ENCODE measurements at regions not wholly inside any gene's neighbourhood (a gene's known extent, or its start where the extent isn't known, plus 50 kb on each side); places are given as distances from the start of the nearest gene placed in this dataset.

DNA sequence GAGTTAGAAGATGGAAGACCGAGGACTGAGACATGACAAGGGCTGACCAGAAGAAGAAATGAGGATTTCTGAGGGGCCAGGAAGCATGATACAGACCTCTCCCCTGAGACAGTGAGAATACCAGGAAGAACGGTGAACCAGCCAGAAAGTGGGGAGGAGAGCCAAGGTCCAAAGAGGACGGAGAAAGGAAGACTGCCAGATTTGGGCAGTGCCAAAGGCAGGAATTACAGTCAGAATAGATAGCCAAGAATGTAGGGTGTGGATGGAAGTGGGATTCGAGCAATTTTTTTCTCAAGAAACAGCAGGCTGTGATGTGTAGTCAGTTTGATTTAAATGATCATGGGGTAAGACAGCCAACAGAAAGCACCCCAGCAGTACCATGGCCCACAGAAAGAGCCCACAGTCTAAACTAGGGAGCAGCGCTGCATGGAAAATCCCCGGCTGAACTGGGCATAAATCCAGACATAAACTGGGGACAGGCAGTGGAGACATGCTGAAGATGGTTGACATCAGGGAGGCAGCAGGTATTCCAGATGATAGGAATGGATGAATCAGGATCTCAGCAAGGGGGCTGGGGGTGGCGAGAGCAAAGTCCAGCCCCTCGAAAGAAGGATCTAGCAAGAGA, 67.3 kb upstream of the BARX2 start (continued):
- no peak for TF ChIP-seq ZNF274 (IDR thresholded peaks at IDR 0.05; ENCODE audit: borderline replicate concordance, extremely low read depth, low read length)
- no peak for TF ChIP-seq KDM1A (IDR thresholded peaks at IDR 0.05; ENCODE audit: borderline replicate concordance, low read length)
- no peak for TF ChIP-seq SP1 (IDR thresholded peaks at IDR 0.05; ENCODE audit: low read depth, low read length)
- no peak for TF ChIP-seq TEAD4 (IDR thresholded peaks at IDR 0.05; ENCODE audit: low read depth, low read length)

All from H1 (cell line).